Endodermal cell (in vitro differentiated cells): ENCODE measurements at regions not wholly inside any gene's neighbourhood (a gene's known extent, or its start where the extent isn't known, plus 50 kb on each side); places are given as distances from the start of the nearest gene placed in this dataset.

ENCODE experiments used
- DNase-seq: peaks from one replicate; pipeline ENCODE4 v3.0.0-alpha.2; 2017
- H3K27ac ChIP-seq: 2 replicates; pipeline ENCODE4 v1.5.1; 2013; ENCODE audit warnings: mild to moderate bottlenecking, low read depth, low read length, moderate library complexity
- H3K27me3 ChIP-seq: 2 replicates; pipeline ENCODE4 v1.6.1; 2013; ENCODE audit warnings: mild to moderate bottlenecking, low read length, moderate library complexity; ENCODE audit not compliant: insufficient read depth, control insufficient read depth, poor library complexity, severe bottlenecking
- H3K36me3 ChIP-seq: 2 replicates; pipeline ENCODE4 v1.7.0; 2013; ENCODE audit warnings: mild to moderate bottlenecking, low read length, moderate library complexity; ENCODE audit not compliant: control insufficient read depth, insufficient read depth
- H3K4me1 ChIP-seq: one replicate; pipeline ENCODE4 v1.7.0; 2013; ENCODE audit warnings: low read length; ENCODE audit not compliant: control insufficient read depth, insufficient read depth
- H3K4me3 ChIP-seq: 2 replicates; pipeline ENCODE4 v1.5.1; 2013; ENCODE audit warnings: mild to moderate bottlenecking, low read length, moderate library complexity
- H3K9ac ChIP-seq: 2 replicates; pipeline ENCODE4 v1.6.1; 2013; ENCODE audit warnings: mild to moderate bottlenecking, low read length, moderate library complexity; ENCODE audit not compliant: poor library complexity, severe bottlenecking; ENCODE audit errors: extremely low read depth
- H3K9me3 ChIP-seq: 2 replicates; pipeline ENCODE4 v1.6.1; 2013; ENCODE audit warnings: mild to moderate bottlenecking, low read length, moderate library complexity; ENCODE audit not compliant: control insufficient read depth
- H3K27ac Mint-ChIP-seq: 2 replicates; pipeline ENCODE4 v1.8.0; 2020; ENCODE audit warnings: mixed read lengths
- H3K27me3 Mint-ChIP-seq: 2 replicates; pipeline ENCODE4 v1.8.0; 2021; ENCODE audit warnings: mild to moderate bottlenecking, mixed read lengths; ENCODE audit not compliant: insufficient read depth
- H3K36me3 Mint-ChIP-seq: 2 replicates; pipeline ENCODE4 v1.8.0; 2020; ENCODE audit warnings: low read depth, mixed read lengths
- H3K4me1 Mint-ChIP-seq: 2 replicates; pipeline ENCODE4 v1.8.0; 2020; ENCODE audit warnings: mixed read lengths
- H3K4me3 Mint-ChIP-seq: 2 replicates; pipeline ENCODE4 v1.8.0; 2020; ENCODE audit warnings: mild to moderate bottlenecking, moderate library complexity, mixed read lengths
- H3K9me3 Mint-ChIP-seq: 2 replicates; pipeline ENCODE4 v1.8.0; 2020; ENCODE audit warnings: mild to moderate bottlenecking, mixed read lengths
- WGBS, 2 experiments: methylation state at CpG; one replicate each; pipeline versions ENCODE4 v1.1.5 to v1.1.7; 2013; ENCODE audit warnings: missing lambda C conversion rate in 2 of 2, mixed read lengths in 1 of 2; ENCODE audit not compliant: insufficient coverage in 1 of 2, insufficient read length in 1 of 2; 5-methylcytosine and 5-hydroxymethylcytosine counted together
- TF ChIP-seq, protein P1 (sequence below): fragments of 200-600 bp; sonication (generic); conservative IDR thresholded peaks from 2 replicates; pipeline ENCODE4 v1.5.0; 2021; ENCODE audit warnings: antibody characterized with exemption, mild to moderate bottlenecking

DNA sequence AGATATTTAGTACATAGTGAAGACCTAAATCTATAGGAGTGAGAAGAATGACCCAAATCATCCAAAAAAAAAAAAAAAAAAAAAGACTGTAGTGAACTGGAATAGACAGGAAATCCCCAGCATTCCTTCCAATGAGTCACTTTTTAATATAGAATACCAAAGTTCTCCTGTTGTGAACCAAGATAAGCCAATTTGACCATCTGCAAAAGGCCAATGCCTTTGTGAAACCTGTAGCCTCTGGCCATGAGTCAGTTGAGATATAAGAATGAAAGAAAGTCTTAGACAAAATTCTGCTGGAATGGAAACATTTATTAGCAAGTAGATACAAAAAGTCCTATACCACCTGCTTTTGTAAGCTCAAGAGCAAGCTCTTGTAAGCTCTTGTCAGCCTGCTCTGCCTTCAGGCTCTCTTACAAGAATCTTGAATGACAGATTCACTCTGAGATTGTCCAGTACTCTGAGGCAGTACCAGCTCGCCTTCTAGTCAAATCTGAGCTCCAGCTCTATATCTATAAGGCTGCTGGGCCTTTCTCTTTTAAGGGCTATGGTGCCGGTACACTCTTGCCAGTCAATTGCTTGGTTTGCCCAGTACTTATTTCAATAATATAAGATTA lies 243.0 kb upstream of the TMTC1 start:
- no peak overlapping the region for H3K4me3 Mint-ChIP-seq
- no peaks in the 10 kb centered on the region for H3K27me3 ChIP-seq
- 67 to 79% methylated on average over 1 to 2 of the region's 2 CpGs for WGBS, 2 experiments
- peaks cover 16% of the 10 kb centered on the region for H3K9me3 ChIP-seq
- H3K27me3 Mint-ChIP-seq = no peaks in the 10 kb centered on the region
- no peak overlapping the region for H3K4me3 ChIP-seq
- H3K27ac ChIP-seq = no peak overlapping the region
- no peaks in the 10 kb centered on the region for H3K4me1 Mint-ChIP-seq
- TF ChIP-seq, protein P1, sequence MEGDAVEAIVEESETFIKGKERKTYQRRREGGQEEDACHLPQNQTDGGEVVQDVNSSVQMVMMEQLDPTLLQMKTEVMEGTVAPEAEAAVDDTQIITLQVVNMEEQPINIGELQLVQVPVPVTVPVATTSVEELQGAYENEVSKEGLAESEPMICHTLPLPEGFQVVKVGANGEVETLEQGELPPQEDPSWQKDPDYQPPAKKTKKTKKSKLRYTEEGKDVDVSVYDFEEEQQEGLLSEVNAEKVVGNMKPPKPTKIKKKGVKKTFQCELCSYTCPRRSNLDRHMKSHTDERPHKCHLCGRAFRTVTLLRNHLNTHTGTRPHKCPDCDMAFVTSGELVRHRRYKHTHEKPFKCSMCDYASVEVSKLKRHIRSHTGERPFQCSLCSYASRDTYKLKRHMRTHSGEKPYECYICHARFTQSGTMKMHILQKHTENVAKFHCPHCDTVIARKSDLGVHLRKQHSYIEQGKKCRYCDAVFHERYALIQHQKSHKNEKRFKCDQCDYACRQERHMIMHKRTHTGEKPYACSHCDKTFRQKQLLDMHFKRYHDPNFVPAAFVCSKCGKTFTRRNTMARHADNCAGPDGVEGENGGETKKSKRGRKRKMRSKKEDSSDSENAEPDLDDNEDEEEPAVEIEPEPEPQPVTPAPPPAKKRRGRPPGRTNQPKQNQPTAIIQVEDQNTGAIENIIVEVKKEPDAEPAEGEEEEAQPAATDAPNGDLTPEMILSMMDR = no peak
- no peaks in the 10 kb centered on the region for H3K4me1 ChIP-seq
- H3K9me3 Mint-ChIP-seq = peaks cover 32% of the 10 kb centered on the region
- H3K9ac ChIP-seq = no peak overlapping the region
- H3K36me3 Mint-ChIP-seq = peaks cover 11% of the 10 kb centered on the region
- DNase-seq = no peak
- H3K27ac Mint-ChIP-seq = no peak overlapping the region
- no peaks in the 10 kb centered on the region for H3K36me3 ChIP-seq

DNA sequence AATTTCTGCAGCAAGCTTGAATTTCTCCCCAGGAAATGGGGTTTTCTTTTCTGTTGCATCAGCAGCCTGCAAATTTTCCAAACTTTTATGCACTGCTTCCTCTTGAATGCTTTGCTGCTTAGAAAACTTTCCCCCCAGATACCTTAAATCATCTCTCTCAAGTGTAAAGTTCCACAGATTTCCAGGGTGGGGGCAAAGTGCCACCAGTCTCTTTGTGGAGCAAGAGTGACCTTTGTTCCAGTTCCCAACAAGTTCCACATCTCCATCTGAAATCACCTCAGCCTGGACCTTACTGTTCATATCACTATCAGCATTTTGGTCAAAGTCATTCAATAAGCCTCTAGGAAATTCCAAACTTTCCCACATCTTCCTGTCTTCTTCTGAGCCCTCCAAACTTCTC lies 241.6 kb upstream of the TMTC1 start:
- no peak for DNase-seq
- Mint-ChIP-seq H3K27ac (no peak overlapping the region), H3K4me1 (no peaks in the 10 kb centered on the region), H3K4me3 (no peak overlapping the region), H3K27me3 (no peaks in the 10 kb centered on the region), H3K9me3 (peaks cover 32% of the 10 kb centered on the region), H3K36me3 (peaks cover 11% of the 10 kb centered on the region)
- Histone ChIP-seq H3K27me3 (no peaks in the 10 kb centered on the region), H3K27ac (no peak overlapping the region), H3K9me3 (peaks cover 19% of the 10 kb centered on the region), H3K9ac (no peak overlapping the region), H3K4me3 (no peak overlapping the region), H3K36me3 (no peaks in the 10 kb centered on the region), H3K4me1 (no peaks in the 10 kb centered on the region)
- TF ChIP-seq, protein P1 = no peak

DNA sequence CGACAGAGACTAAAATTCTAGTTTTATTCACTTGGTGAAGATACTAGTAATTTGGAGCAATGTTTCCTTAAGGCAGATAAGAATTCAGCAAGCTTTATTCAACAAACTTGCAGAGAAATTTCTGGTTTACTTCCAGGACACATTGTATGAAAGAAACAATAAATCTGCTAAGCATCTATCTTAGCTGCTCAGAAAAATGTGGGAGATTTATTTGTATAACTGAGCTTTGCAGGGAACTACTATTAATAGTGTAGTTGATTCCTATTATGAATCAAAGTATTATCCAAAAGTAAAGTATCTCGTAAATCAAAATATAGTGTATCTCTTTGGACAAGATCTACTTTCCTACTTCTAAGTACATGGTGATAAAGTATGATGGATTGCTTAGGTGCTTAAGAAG lies 239.4 kb upstream of the TMTC1 start:
- Mint-ChIP-seq H3K9me3 (peaks cover 32% of the 10 kb centered on the region), H3K27me3 (no peaks in the 10 kb centered on the region), H3K27ac (no peak overlapping the region), H3K4me3 (no peak overlapping the region), H3K4me1 (peaks cover 14% of the 10 kb centered on the region), H3K36me3 (peaks cover 11% of the 10 kb centered on the region)
- no peak for DNase-seq
- no peak overlapping the region for H3K27ac ChIP-seq
- peaks cover 23% of the 10 kb centered on the region for H3K9me3 ChIP-seq
- no peaks in the 10 kb centered on the region for H3K36me3 ChIP-seq
- no peaks in the 10 kb centered on the region for H3K27me3 ChIP-seq
- no peak overlapping the region for H3K4me3 ChIP-seq
- TF ChIP-seq, protein P1 = no peak
- no peak overlapping the region for H3K9ac ChIP-seq
- peaks cover 6% of the 10 kb centered on the region for H3K4me1 ChIP-seq
- WGBS, 2 experiments = 85% methylated on average over 1 of the region's 2 CpGs; no CpG with 5 or more reads in 1 of the 2 experiments
